GOT3 (cell line): ENCODE measurements at regions not wholly inside any gene's neighbourhood (a gene's known extent, or its start where the extent isn't known, plus 50 kb on each side); places are given as distances from the start of the nearest gene placed in this dataset.

ENCODE experiments used
- DNase-seq: peaks from one replicate; lab custom pipeline; 2025; ENCODE audit warnings: mixed read lengths; lab: John Stamatoyannopoulos, UW

DNA sequence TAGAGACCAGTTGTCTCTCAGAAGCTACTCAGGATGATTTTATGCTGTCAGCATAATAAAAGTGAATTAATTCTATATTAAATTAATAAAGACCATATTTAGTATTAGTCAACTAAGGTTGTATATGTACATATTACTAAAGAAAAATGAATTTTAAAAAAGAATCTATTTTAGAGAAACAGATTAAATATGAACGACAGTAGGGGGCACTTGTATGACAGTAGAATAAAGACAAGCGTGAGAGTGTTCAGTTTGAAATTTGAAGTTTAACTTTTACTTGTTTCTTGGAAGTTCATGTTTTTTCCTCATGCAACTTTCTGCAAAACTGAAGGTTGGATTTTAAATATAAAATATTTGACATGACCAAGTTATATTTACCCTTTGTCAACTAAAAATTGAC, 67.9 kb upstream of the MACF1 start:
- DNase-seq: no peak

DNA sequence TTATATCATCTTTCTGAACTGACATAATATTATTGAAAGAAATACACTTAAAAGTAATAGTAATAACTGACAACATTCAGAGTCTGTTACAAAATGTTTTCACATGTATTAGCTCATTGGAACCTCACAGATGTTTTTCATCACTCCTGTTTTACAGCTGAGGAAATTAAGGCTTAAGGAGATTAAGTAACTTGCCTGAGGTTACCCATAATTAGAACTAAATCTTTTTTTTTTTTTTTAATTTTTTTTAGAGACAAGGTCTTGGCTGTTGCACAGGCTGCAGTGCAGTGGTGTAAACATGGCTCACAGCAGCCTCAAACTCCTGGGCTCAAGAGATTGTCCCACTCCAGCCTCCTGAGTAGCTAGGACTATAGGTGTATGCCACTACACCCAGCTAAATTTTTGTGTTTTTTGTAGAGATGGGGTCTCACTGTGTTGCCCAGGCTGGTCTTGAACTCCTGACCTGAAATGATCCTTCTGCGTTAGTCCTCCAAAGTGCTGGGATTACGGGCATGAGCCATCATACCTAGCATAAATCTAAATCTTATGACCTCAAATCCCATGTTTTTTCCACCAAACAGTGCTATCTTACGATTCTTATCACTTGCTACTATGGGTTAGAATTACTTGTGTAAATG, 64.7 kb upstream of the MACF1 start:
- DNase-seq: no peak

GRCh38 chr1:39141925-39142324, 62.6 kb upstream of the MACF1 start:
- DNase-seq: no peak

DNA sequence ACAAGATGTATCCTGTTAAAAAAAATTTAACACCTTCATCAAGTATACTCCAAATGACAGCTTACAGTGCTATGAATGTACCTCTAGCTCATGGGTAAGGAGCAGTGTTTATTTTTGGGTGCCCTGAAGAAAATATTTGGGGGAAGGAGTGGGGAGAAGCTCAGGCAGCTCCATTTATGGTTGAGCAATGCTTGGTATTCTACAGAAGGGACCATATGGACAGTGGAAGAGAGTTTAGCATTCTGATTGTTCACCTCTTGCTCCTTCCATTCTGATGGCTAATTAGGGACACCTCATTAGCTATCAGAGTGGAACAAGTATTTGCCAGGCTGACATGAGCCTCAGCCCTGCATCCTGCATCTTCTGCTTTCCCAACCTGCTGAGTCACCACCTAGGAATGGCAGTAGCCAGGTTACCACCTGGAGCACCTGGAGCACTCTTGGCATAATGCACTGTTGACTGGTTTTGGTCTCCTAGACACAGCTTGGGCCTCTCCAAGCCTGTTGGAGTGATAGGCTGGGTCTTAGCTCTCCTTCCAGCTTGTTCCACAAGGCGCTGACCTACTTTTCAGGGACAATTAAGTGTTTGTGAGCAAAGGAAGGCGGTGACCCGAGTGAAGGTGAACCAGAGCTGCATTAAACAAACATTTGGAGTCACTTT, 62.0 kb upstream of the MACF1 start:
- DNase-seq: no peak

- DNase-seq: no peak
These were observed 59.6 kb upstream of the MACF1 start for GRCh38 chr1:39144924-39145323.

GRCh38 chr1:39145331-39145965, 59.0 kb upstream of the MACF1 start:
- DNase-seq: no peak

- no peak for DNase-seq
These were observed 57.8 kb upstream of the MACF1 start for GRCh38 chr1:39146681-39147080.

DNA sequence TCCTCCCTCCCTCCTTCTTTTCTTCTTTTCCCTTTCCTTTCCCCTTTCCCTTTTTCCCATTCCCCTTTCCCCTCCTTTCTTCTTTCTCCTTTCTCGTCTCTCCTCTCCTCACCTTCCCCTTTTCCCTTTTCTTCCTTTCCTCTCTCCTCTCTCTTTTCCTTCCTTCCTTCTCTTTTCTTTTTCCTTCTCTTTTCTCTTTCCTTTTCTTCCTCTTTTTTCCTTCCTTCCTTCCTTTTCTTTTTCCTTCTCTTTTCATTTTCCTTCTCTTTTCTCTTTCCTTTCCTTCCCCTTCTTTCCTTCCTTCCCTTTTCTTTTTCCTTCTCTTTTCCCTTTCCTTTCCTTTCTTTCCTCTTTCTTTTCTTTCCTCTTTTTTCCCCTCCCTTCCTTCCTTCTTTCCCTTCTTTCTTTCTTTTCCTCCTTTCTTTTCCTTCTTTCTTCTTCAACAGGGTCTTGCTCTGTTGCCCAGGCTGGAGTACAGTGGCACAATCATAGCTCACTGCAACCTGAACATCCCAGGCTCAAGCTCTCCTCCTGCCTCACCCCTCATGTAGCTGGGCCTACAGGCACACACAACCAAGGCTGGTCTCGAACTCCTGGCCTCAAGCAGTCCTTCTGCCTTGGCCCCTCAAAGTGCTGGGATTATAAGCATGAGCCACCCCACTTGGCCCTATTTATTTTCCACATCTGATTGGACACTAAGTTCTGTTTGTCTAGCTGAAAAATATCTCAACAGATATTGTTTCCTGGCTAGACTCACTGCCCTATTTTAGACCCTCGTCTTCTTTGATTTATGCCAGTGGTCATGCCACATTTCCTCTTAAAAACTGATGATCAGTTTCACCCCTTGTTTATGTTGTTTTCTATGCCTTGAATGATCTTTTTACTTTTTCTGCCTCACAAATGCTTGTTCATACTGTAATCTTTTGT, 57.1 kb upstream of the MACF1 start:
- DNase-seq: no peak

GRCh38 chr1:39148942-39149341, 55.6 kb upstream of the MACF1 start:
- DNase-seq: no peak

DNA sequence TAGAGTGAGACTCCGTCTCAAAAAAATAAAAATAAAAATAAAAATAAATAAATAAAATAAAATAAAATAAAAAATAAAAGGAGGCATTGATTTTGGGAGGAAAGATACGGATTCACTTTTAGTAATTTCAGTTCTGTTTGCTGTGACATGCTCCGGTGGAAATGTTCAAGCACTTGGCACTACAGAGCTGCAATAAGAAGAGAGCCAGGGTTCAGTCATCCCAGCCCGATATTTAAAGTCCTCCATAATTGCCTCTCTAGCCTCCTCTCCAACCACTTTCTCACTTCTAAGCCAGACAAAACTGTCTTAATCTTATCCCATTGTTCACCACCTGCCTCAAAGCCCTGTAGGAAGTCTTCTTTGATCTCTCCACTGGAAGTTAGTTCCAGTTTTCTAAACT, 55.0 kb upstream of the MACF1 start:
- no peak for DNase-seq

- no peak for DNase-seq
These were observed 53.7 kb upstream of the MACF1 start for GRCh38 chr1:39150779-39151178.

GRCh38 chr1:39151267-39151666, 53.2 kb upstream of the MACF1 start:
- no peak for DNase-seq

GRCh38 chr1:39152923-39153322, 51.6 kb upstream of the MACF1 start:
- DNase-seq: no peak

DNA sequence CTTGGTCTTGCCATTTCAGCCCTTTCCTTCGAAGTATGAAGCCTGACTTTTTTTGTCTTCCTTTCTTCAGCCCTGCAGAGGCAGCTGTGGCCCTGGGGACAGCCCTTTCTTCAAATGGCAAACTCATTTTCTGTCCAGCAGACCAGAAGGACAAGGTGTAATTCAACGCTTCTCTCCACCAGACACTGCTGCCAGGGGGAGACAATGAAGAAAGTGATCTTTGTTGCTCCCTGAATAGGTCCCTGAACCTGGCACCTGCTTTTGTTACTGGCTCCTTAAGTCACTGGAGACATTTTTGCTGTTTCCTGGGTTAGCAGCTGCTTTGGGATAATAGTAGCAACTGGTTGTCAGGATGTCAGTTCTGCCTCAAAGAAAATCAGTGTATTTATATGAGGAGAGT, 50.8 kb upstream of the MACF1 start:
- DNase-seq: no peak

- DNase-seq: no peak
These were observed 49.7 kb upstream of the MACF1 start for GRCh38 chr1:39154553-39155421.
